PC-9 (cell line): ENCODE measurements at regions not wholly inside any gene's neighbourhood (a gene's known extent, or its start where the extent isn't known, plus 50 kb on each side); places are given as distances from the start of the nearest gene placed in this dataset.

ENCODE experiments used
- BruUV-seq: library from RNA; stranded (reverse); fragments of 400-500 nt; replicated peaks from 2 replicates; lab custom pipeline; 2021; lab: Mats Ljungman, UMichigan
- CTCF ChIA-PET: fragments of 300-600 bp; sonication (Branson Sonifier 250); formaldehyde crosslinking; loops from one replicate; lab custom pipeline; 2022; ENCODE audit warnings: antibody characterized with exemption; lab: Charles Lee
- POLR2A ChIA-PET: fragments of 300-600 bp; sonication (Branson Sonifier 250); formaldehyde crosslinking; loops from one replicate; lab custom pipeline; 2022; ENCODE audit warnings: antibody characterized with exemption; ENCODE audit not compliant: unreplicated experiment; lab: Charles Lee
- DNase-seq, 2 experiments: peaks; one replicate each; pipeline versions ENCODE4 v3.0.0 to v3.0.0-alpha.2; 2015 to 2022; ENCODE audit warnings: mixed read lengths in 1 of 2
- H2AFZ ChIP-seq: fragments of 200-600 bp; sonication (generic); 2 replicates; pipeline ENCODE4 v1.8.1; 2017; ENCODE audit warnings: antibody characterized with exemption
- H3F3A ChIP-seq: fragments of 200-600 bp; sonication (generic); 2 replicates; pipeline ENCODE4 v1.8.1; 2017; ENCODE audit warnings: antibody characterized with exemption, mild to moderate bottlenecking, low read depth; ENCODE audit not compliant: insufficient read depth
- H3K27ac ChIP-seq: fragments of 200-600 bp; sonication (generic); 2 replicates; pipeline ENCODE4 v1.6.1; 2016; ENCODE audit warnings: mixed run types
- H3K27me3 ChIP-seq: fragments of 200-600 bp; sonication (generic); 2 replicates; pipeline ENCODE4 v1.6.1; 2016; ENCODE audit warnings: low read depth, mixed run types; ENCODE audit not compliant: insufficient read depth
- H3K36me3 ChIP-seq: fragments of 200-600 bp; sonication (generic); 2 replicates; pipeline ENCODE4 v1.6.1; 2016; ENCODE audit warnings: low read depth, mixed run types
- H3K4me1 ChIP-seq: fragments of 200-600 bp; sonication (generic); replicated peaks from 2 replicates; pipeline ENCODE4 v1.6.1; 2016; ENCODE audit warnings: mixed run types; ENCODE audit not compliant: insufficient read depth
- H3K4me2 ChIP-seq: fragments of 200-600 bp; sonication (generic); 2 replicates; pipeline ENCODE4 v1.6.1; 2017; ENCODE audit warnings: mixed run types
- H3K4me3 ChIP-seq: fragments of 200-600 bp; sonication (generic); 2 replicates; pipeline ENCODE4 v1.6.1; 2016; ENCODE audit warnings: mixed run types
- H3K79me2 ChIP-seq: fragments of 200-600 bp; sonication (generic); 2 replicates; pipeline ENCODE4 v1.6.1; 2017; ENCODE audit warnings: low read depth, mixed run types
- H3K9me2 ChIP-seq: fragments of 200-600 bp; sonication (generic); 2 replicates; pipeline ENCODE4 v1.8.1; 2017; ENCODE audit warnings: mild to moderate bottlenecking; ENCODE audit not compliant: insufficient read depth
- H3K9me3 ChIP-seq: fragments of 200-600 bp; sonication (generic); 2 replicates; pipeline ENCODE4 v1.8.1; 2016; ENCODE audit warnings: low read depth; ENCODE audit not compliant: insufficient read depth
- H4K20me1 ChIP-seq: fragments of 200-600 bp; sonication (generic); 2 replicates; pipeline ENCODE4 v1.8.1; 2017; ENCODE audit not compliant: insufficient read depth
- EZH2 ChIP-seq: fragments of 200-600 bp; sonication (generic); IDR thresholded peaks from 2 replicates; pipeline ENCODE4 v1.8.0; 2017; ENCODE audit warnings: antibody characterized with exemption, low read depth
- intact Hi-C: fragments of 100-400 bp; cut with micrococcal nuclease; formaldehyde crosslinking; loops from one replicate; pipeline ENCODE4 v1.10.0; 2022; ENCODE audit not compliant: unreplicated experiment
- TF ChIP-seq, protein P1 (sequence below): fragments of 200-600 bp; sonication (generic); conservative IDR thresholded peaks from 2 replicates; pipeline ENCODE4 v1.6.1; 2017; ENCODE audit warnings: mixed run types, antibody characterized with exemption, mild to moderate bottlenecking, moderate library complexity

DNA sequence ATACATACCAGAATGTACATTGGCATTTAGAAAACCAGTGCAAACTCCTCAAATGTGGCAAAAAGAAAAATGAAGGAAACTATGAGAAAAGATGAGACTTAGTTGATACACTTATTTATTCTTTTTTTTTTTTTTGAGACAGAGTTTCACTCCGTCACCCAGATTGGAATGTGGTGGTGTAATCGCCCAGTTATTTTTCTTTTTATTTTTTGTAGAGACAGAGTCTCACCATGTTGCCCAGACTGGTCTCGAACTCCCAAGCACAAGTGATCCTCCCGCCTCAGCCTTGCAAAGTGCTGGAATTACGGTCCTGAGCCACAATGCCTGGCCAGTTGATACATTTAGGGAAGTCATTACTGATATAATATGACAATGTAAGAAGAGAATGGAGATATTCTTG is 274.2 kb upstream of the LRATD1 start:
- Histone ChIP-seq H3K4me1 (no peaks in the 10 kb centered on the region), H3K79me2 (no peaks in the 10 kb centered on the region), H3K27me3 (no peaks in the 10 kb centered on the region), H3K9me3 (no peaks in the 10 kb centered on the region), H2AFZ (no peak overlapping the region), H3K9me2 (0 out of 2 replicates have a peak, but pooled peaks cover 3% of the 10 kb centered on the region), H3F3A (no peaks in the 10 kb centered on the region), H3K36me3 (no peaks in the 10 kb centered on the region), H4K20me1 (no peaks in the 10 kb centered on the region), H3K4me2 (no peak overlapping the region), H3K4me3 (no peak overlapping the region), H3K27ac (no peak overlapping the region)
- POLR2A ChIA-PET: no interaction called here
- TF ChIP-seq, protein P1, sequence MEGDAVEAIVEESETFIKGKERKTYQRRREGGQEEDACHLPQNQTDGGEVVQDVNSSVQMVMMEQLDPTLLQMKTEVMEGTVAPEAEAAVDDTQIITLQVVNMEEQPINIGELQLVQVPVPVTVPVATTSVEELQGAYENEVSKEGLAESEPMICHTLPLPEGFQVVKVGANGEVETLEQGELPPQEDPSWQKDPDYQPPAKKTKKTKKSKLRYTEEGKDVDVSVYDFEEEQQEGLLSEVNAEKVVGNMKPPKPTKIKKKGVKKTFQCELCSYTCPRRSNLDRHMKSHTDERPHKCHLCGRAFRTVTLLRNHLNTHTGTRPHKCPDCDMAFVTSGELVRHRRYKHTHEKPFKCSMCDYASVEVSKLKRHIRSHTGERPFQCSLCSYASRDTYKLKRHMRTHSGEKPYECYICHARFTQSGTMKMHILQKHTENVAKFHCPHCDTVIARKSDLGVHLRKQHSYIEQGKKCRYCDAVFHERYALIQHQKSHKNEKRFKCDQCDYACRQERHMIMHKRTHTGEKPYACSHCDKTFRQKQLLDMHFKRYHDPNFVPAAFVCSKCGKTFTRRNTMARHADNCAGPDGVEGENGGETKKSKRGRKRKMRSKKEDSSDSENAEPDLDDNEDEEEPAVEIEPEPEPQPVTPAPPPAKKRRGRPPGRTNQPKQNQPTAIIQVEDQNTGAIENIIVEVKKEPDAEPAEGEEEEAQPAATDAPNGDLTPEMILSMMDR: no peak
- no peak for TF ChIP-seq EZH2
- CTCF ChIA-PET: no interaction called here
- no TSS peak for BruUV-seq
- no peak for DNase-seq
- intact Hi-C loops: no loop called here

DNA sequence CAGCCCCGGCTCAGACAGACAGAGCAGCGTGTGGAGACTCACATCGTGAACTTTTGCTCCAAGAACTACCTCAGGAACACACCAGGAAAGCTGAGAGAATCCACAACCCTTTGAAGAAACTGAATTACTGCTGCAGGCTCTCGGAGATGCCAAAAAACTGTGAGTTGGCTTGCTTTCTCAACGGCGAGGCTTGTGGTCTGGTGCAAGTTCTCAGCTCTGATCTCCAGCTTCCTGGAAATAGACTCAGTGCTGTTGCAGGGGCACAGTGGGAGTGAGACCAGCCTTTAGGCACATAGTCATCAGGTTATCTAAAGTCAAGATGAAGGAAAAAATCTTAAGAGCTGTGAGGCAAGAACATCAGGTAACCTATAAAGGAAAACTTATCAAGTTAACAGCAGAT is 273.7 kb upstream of the LRATD1 start:
- POLR2A ChIA-PET: no interaction called here
- H3F3A ChIP-seq: no peaks in the 10 kb centered on the region
- H3K27ac ChIP-seq: no peak overlapping the region
- H3K4me3 ChIP-seq: no peak overlapping the region
- H4K20me1 ChIP-seq: no peaks in the 10 kb centered on the region
- H3K27me3 ChIP-seq: no peaks in the 10 kb centered on the region
- CTCF ChIA-PET: no interaction called here
- no peaks in the 10 kb centered on the region for H3K4me1 ChIP-seq
- H3K9me2 ChIP-seq: 0 out of 2 replicates have a peak, but pooled peaks cover 3% of the 10 kb centered on the region
- intact Hi-C loops: no loop called here
- H2AFZ ChIP-seq: no peak overlapping the region
- TF ChIP-seq, protein P1: no peak
- TF ChIP-seq EZH2: no peak
- H3K4me2 ChIP-seq: no peak overlapping the region
- no peak for DNase-seq
- H3K79me2 ChIP-seq: no peaks in the 10 kb centered on the region
- no peaks in the 10 kb centered on the region for H3K36me3 ChIP-seq
- H3K9me3 ChIP-seq: no peaks in the 10 kb centered on the region
- no TSS peak for BruUV-seq

DNA sequence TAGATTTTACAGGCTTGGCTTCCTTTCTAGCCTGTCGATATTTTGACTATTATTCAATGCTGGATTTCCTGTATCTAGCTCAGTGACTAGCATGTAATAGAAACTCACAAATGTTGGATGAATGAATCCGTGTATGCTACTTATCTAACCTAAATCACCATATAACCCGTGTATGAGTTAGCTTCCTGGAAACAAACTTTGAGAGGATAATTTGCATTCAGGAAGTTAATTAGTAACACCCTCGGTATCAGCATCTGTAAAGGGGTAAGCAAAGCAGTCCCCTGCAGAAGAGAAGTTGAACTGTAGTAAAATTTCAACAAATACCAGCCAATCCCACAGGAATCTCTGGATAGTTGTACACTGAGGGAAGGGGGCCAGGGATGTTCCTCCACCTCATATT is 269.4 kb upstream of the LRATD1 start:
- no peaks in the 10 kb centered on the region for H3K4me1 ChIP-seq
- no peaks in the 10 kb centered on the region for H3K36me3 ChIP-seq
- no peaks in the 10 kb centered on the region for H3K79me2 ChIP-seq
- H4K20me1 ChIP-seq: no peaks in the 10 kb centered on the region
- no peaks in the 10 kb centered on the region for H3K27me3 ChIP-seq
- no peak overlapping the region for H2AFZ ChIP-seq
- H3K27ac ChIP-seq: no peak overlapping the region
- intact Hi-C loops: no loop called here
- no peak for TF ChIP-seq EZH2
- TF ChIP-seq, protein P1: no peak
- POLR2A ChIA-PET: no interaction called here
- H3K4me3 ChIP-seq: no peak overlapping the region
- no peaks in the 10 kb centered on the region for H3K9me2 ChIP-seq
- no TSS peak for BruUV-seq
- DNase-seq: no peak
- H3F3A ChIP-seq: no peaks in the 10 kb centered on the region
- no peak overlapping the region for H3K4me2 ChIP-seq
- no peaks in the 10 kb centered on the region for H3K9me3 ChIP-seq
- CTCF ChIA-PET: no interaction called here
